SK-N-MC (cell line): ENCODE measurements at regions not wholly inside any gene's neighbourhood (a gene's known extent, or its start where the extent isn't known, plus 50 kb on each side); places are given as distances from the start of the nearest gene placed in this dataset.

Experiments used
- EZH2 ChIP-seq: fragments of 200-600 bp; sonication (generic); IDR thresholded peaks from one replicate; pipeline ENCODE4 v1.6.1; 2017; ENCODE audit warnings: antibody characterized with exemption
- FOXP2 ChIP-seq: optimal IDR thresholded peaks from 2 replicates; pipeline ENCODE3; 2011; ENCODE audit warnings: mild to moderate bottlenecking, moderate library complexity; ENCODE audit not compliant: insufficient read depth; ENCODE audit errors: extremely low read length, control extremely low read depth
- POLR2AphosphoS5 ChIP-seq: IDR thresholded peaks from 2 replicates; pipeline ENCODE4 v1.6.1; 2012; ENCODE audit warnings: mild to moderate bottlenecking, low read depth, low read length, borderline replicate concordance

GRCh38 chr20:39596554-39596953 is 634.4 kb downstream of the DHX35 start:
- TF ChIP-seq EZH2, result no peak
- no peak for TF ChIP-seq POLR2AphosphoS5
- no peak for TF ChIP-seq FOXP2
